Stimulated activated CD4-positive, alpha-beta T cell treated with anti-CD3 and anti-CD28 coated beads, Interleukin-2, amount 100 ng/mL, for 48 hours (primary cell): ENCODE measurements at regions not wholly inside any gene's neighbourhood (a gene's known extent, or its start where the extent isn't known, plus 50 kb on each side); places are given as distances from the start of the nearest gene placed in this dataset.
"Not testable (repeated sequence)": the region's sequence is repeated elsewhere in the genome, so short reads cannot be mapped to it uniquely, and the experiment has no call there.

Source experiments
- DNase-seq, 2 donors: peaks; one replicate each; pipeline ENCODE4 v3.0.0-alpha.2; 2020

GRCh38 chr22:25397616-25398015, 166.9 kb upstream of the GRK3 start:
- DNase-seq, result no peak

DNA sequence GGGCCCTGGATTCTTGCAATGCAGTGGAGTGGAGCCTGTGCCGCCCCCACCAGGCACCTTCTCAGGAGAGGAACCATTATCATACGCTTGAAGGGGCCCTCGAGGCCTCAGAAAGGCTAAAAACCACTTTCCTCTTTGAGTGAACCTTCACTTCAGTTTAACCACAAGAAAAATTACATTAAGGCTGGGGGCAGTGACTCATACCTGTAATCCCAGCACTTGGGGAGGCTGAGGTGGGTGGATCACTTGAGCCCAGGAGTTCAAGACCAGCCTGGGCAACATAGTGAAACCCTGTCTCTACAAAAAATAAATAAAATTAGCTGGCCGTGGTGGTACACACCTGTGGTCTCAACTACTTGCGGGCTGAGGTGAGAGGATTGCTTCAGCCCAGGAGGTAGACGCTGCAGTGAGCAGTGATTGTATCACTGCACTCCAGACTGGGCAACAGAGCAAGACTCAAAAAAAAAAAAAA, 165.8 kb upstream of the GRK3 start:
- peak; percentile 18 to 27 for DNase-seq

DNA sequence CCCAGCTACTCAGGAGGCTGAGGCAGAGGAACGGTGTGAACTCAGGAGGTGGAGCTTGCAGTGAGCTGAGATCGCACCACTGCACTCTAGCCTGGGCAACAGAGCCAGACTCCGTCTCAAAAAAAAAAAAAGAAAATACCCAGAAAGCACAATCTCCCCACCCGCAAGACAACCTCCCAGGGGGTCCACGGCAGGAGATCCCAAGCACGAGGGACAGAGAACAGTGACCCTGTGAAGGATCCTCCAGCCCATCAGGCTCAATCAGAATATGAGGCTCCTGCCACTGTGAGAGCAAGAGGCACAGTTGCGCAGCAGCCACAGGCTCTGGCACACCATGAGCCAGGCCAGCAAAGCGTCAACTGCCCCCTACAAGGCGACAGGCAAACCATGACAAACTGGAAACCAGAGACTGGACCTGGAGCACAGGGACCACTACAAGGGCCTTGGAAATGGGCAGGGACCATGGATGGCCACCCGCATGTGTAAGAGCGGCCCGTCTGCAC, 164.8 kb upstream of the GRK3 start:
- no peak for DNase-seq

DNA sequence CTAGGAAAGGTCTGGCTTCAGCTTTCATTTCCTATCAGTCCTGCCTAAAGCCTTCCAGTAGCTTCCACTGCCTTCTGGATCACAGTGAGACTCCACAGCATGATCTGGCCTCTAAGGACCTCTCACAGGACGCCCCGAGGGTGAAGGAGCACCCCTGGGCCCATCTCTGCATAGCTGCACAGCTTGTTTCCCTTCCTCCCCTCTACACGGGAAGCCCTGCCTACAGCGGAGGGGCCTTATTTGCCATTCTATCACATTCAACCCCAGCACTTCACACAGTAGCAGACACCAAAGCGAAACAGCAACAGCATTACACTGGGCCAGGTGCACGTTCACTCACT, 162.3 kb upstream of the GRK3 start:
- DNase-seq, result no peak

DNA sequence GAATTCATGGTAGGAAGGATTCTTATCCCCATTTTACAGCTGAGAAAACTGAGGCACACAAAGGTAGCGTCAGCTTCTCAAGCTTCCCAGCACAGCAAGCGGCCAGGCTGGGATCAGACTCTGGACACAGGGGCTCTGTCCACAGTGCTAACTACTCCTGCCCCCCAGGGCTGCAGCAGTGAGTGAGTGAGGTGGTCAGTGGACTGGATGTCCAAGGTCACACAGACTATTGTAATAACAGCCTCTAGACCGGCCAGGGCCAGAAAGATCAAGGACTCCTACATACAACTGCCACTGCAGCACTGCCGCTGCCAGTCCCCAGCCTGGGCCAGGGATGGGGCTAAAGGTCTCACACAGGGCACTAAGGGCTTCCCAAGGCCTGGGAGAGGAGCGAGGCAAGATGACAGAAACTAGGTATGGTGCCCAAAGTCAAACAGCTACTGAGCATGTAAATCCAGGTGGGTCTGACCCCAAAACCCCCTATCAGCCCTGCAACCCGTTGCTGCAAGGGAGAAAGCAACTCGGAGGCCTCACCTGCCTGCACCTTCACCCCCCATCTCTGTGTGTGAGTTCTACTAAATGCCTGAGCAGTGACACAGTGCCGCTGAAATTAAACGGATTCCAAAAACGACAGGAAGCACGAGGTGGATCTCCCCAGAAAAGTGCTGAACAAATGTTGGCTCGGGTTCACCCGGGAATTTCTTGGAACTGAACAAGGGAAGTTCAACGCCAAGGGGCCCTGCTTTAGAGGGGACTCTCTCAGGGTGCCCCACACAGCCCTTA, 161.8 kb upstream of the GRK3 start:
- DNase-seq, result no peak

DNA sequence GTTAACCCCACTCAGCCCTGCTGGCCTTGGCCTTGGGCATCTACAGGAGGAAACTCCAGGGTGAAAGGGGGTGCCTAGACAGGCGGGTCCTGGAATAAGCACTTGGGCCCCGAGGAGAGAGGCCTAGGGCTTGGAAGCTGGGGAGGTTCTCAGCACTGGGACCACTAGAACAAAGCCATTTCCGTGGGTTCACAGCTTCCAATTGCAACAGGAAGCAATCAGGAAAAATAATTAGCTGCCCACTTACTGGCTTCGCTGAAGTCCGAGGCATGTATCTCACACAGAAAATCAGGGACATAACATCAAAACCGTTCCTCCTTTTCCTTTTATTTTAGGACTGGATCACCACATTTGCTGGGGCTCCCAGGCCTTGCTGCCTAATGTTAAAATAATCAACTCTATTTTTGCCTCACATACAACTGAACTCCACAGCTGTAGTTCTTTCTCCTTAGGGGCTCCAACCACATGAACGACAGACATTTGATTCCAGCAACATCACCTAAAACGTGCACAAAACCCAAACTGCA, 161.1 kb upstream of the GRK3 start:
- no peak for DNase-seq

- DNase-seq, result no peak
Observed at GRCh38 chr22:25403811-25404471, 160.5 kb upstream of the GRK3 start.

DNA sequence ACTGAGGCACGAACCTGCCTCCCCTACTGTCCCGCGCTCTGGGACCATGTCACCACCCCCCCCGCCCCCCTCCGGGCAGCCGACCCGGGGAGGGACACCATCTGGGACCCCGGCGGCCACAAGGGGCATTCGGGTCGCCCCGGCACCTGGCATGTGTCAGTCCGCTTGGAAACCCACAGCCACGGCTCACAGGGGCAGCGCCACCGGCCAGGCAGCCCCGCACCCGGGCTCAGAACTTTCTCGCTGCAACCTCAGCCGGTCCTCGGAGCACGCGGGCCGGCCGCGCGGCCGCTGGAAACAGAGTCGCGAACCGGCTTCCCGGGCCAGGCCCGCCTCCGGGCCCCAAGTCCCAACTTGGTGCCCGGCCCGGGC, 159.9 kb upstream of the GRK3 start:
- peak in 1 of 2 donors; percentile 11 for DNase-seq

DNA sequence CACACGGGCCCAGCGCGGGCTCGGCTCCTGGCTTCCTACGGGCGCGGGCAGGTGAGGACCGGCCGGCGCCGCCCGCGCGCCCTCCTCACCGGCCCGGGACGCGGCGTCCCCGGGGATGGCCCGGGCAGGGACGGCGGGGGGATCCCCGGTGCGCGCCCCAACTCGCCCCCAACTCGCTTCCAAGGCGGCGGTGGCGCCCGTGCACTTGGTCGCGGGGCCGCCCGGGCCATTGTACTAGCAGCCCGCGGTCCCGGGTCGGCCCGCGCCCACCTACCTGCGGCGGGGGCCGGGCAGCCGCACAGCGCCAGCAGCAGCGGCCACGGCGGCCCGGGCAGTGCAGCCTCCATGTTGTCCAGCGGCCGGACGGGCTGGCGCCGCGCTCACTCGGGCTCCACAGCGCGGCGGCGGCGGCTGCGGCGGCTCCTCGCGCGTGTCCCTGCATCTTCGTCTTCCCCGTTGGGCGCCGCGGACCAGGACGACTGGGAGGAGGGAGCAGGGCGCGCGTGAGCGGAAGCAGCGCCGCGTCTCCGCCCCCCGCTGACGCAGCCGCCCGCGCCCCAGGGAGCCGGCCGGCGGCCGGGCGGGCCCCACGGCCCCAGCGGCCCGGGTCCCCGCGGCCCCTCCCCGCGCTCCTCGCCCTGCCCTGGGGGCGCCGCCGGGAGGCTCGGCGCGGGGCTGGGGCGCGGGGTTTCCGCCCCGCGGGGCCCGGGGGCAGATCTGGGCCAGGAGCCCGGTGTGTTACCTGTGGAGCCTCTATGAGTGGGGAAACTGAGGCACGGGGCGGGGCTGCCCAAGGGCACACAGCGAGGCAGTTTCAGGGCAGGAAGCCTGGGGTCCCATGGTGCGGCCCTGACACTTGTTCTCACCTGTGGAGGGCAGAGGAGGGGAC, 159.3 kb upstream of the GRK3 start:
- peak; percentile 55 to 63 for DNase-seq

DNA sequence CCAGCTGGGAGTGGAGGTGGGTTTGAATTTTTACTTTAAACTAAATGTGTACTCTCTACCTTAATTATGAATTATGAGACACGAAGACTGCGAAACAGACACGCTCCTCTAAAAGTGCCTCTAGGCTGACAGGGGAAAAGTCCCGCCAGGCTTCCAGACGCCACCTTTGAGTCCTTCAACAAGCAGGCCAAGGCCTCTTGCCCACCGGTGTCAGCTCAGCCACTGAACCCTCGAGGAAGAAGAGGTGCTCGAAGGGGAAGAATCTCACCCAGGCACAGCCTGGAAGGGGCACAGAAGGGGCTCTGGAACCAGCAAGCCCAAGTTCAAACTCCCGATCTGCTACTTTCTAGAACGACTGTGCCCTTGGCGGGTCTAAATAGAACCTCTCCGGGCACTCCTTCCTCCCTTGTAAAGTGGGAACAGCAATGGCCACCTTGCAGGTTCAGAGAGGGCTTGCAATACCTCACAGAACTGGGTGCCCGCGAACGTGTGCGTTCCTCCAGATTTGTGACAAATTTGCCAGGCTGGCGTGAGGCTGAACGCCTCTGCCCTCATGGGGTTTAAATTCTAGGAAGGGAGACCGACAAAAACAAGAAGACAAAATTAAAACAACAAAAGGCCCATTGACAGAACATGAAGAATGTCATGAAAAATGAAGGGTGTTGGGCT, 158.5 kb upstream of the GRK3 start:
- DNase-seq, result no peak

DNA sequence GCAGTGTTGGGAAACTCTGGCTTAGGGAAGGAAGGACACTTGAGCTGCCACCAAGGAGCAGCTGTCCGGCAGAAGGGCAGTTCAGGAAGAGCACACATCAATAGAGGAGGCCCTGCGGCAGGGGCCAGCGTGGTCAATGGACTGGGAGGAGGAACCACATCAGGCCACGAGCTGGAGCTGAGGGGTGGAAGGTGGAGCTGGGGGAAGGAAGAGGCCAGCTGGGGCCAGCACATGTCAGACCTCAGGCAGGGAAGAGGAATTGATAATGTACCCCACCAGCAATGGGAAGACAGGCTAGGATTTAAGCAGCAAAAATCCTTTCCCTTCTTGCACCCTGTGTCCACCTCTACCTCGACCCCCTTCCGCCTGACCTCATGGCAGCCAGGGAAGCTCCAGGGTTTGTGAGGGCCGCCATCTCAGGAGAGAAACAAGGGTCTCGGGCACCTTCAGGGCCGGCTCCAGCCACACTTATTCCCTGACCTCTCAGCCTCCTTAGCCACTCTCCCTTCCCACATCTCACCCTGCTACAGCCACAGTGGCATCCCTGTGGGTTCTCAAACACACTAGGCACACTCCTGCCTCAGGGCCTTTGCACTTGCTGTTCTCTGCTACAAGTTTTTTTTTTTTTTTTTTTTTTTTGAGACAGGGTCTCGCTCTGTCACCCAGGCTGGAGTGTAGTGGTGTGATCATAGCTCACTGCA, 157.8 kb upstream of the GRK3 start:
- DNase-seq, result no peak

GRCh38 chr22:25407226-25407858, 157.1 kb upstream of the GRK3 start:
- no peak for DNase-seq

DNA sequence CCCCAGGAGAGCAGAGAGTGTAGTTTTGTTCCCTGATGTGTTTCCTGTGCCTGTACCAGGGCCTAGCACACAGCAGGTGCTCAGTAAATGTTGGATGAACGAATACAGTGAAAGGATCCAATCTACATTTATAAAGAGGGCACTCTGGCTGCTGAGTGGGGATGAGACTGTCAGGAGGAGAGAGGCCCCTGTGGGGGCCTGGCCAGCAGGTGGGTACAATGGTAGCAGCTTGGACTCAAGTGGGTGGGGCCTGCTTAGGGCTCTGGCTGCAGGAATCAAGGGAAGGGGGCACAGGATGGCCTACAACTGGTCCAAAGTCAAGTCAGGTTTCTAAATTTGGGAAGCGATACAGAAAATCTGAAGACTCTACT, 156.6 kb upstream of the GRK3 start:
- no peak for DNase-seq

DNA sequence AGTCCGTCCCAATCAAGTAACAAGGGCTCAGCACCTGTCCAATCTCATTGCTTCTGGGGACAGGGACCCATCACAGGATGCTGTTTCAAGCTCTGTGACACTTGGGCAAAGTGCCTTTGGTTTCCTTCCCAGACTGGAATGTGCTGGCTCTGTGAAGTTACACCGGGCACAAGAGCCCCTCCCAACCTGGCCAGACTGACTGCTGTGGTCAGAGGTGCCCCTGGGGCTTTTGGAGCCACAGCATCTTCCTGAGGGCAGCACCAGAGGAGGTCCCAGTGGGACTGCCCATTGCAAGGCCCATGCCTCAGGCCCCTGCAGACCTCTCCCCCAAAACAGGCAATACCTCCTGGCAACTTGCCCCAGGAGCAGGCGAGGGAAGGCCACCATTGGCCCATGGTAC, 155.2 kb upstream of the GRK3 start:
- no peak for DNase-seq

GRCh38 chr22:25410849-25411248, 153.6 kb upstream of the GRK3 start:
- DNase-seq, result no peak

DNA sequence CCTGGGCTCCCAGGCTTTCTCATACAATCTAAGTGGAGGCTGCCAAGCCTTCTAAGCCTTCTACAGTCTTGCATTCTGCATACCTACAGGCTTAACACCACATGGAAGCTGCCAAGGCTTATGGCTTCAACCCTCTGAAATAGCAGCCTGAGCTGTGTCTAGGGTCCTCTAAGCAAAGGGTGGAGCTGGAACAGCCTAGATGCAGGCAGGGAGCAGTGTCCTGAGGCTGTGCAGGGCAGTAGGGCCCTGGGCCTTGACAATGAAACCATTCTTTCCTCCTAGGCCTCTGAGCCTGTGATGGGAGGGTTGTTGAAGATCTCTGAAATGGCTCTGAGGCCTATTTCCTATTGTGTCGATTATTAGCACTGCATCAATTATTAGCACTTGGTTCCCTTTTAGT, 150.9 kb upstream of the GRK3 start:
- no peak for DNase-seq

DNA sequence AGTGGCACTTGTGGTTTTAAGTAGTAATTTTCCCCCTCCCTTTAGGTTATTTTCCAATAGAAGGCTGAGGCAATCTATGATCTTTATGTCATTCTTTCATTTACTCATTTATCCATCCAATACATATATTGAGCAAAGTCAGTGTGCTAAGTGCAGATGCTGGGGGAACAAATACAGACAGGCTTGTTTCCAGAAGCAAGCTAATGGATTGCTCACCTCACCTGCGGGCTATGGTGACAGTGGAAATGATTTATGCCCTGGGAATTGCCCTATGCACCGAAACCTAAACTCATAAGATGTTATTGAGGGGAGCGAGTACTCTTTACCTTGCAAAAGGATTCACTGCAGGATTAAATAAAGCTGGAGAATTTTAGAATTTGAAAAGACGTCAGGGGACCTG, 148.7 kb upstream of the GRK3 start:
- DNase-seq, result not testable (repeated sequence)

DNA sequence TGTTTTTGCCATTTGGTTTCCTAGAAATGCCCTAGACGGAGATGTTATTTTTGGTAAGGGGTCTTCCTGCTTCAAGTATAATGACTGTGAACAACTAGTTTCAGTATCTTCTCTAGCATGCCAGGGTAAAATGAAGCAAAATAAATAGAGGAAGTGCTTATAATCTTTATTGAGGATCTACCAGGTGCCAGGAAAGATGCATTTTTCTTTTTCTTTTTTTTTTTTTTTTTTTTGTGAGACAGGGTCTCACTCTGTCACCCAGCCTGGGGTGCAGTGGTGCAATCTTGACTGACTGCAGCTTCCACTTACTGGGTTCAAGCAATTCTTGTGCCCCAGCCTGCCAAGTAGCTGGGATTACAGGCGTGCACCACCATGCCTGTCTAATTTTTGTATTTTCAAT, 146.6 kb upstream of the GRK3 start:
- not testable (repeated sequence) for DNase-seq

DNA sequence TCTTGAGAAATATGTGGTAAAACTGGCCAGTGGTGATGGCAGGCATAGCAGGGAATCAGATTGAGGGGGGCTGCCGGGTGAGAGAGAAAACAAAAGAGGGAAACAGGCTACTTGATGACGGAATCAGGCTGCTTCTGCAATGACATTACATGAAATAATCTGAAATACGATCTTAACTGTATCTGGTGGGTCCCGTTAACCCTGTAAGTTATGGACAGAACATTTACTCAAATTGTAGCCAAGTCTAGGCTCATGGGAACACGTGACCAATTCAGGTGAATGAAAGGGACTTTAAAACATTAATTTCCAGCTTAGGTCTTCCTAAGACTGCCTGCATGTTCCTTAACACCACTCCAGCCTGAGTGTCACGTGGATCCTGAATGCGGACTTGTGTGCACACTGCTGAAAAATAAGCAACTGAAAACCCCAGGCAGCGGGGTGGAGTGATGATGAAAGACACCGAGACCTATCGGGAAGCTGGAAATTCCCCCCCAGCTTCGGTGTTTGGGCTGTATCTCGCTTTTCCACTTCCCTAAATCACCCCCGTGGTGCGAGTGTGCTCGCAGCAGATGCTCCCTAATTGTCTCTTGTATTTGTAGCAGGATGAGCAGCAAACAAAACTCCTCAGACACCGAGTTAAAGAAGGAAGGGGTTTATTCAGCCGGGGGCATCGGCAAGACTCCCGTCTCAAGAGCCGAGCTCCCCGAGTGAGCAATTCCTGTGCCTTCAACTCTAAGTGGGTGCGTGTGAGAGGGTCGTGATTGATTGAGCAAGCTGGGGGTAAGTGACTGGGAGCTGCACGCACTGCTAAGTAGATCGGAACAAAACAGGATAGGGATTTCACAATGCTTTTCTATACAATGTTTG, 145.0 kb upstream of the GRK3 start:
- no peak for DNase-seq

DNA sequence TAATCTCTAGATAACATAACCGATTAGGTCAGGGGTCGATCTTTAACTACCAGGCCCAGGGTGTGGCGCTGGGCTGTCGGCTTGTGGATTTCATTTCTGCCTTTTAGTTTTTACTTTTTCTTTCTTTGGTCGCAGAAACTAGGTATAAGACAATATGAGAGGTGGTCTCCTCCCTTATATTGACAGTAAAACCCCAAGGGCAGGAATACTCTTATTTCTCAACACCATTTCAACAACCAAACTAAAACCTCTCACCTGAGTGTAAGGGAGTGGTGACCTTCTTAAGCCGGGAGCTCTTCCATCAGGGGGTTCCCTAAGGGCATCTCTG, 144.4 kb upstream of the GRK3 start:
- DNase-seq, result not testable (repeated sequence)

GRCh38 chr22:25420471-25420924, 144.0 kb upstream of the GRK3 start:
- DNase-seq, result no peak
